GM23338 (cell line): ENCODE measurements at regions not wholly inside any gene's neighbourhood (a gene's known extent, or its start where the extent isn't known, plus 50 kb on each side); places are given as distances from the start of the nearest gene placed in this dataset.

ENCODE experiments used
- ATAC-seq: fragments of 200-7000 bp; cut with Tn5 transposase; 3 replicates; pipeline ENCODE4 v1.9.1; 2020
- DNase-seq: peaks from one replicate; pipeline ENCODE4 v3.0.0-alpha.2; 2015; ENCODE audit warnings: low spot score
- H2AFZ ChIP-seq: fragments of 200-600 bp; sonication (generic); 2 replicates; pipeline ENCODE4 v1.8.0; 2016; ENCODE audit warnings: antibody characterized with exemption, mild to moderate bottlenecking, moderate library complexity
- H3F3A ChIP-seq: fragments of 200-600 bp; sonication (generic); replicated peaks from 2 replicates; pipeline ENCODE4 v1.8.0; 2017; ENCODE audit warnings: antibody characterized with exemption, mixed run types, low read depth
- H3K27ac ChIP-seq: fragments of 200-600 bp; sonication (generic); 2 replicates; pipeline ENCODE4 v1.6.1; 2016; ENCODE audit warnings: low read depth
- H3K27me3 ChIP-seq: fragments of 200-600 bp; sonication (generic); 2 replicates; pipeline ENCODE4 v1.8.0; 2016; ENCODE audit warnings: mild to moderate bottlenecking, mixed run types, moderate library complexity; ENCODE audit not compliant: insufficient read depth
- H3K36me3 ChIP-seq: fragments of 200-600 bp; sonication (generic); 2 replicates; pipeline ENCODE4 v1.8.0; 2016; ENCODE audit warnings: mild to moderate bottlenecking; ENCODE audit not compliant: insufficient read depth
- H3K4me1 ChIP-seq: fragments of 200-600 bp; sonication (generic); 2 replicates; pipeline ENCODE4 v1.8.0; 2016; ENCODE audit warnings: mild to moderate bottlenecking, moderate library complexity; ENCODE audit not compliant: insufficient read depth
- H3K4me2 ChIP-seq: fragments of 200-600 bp; sonication (generic); 2 replicates; pipeline ENCODE4 v1.7.1; 2017; ENCODE audit warnings: mixed run types
- H3K4me3 ChIP-seq: fragments of 200-600 bp; sonication (generic); 2 replicates; pipeline ENCODE4 v1.6.1; 2016; ENCODE audit warnings: mixed run types
- H3K79me2 ChIP-seq: fragments of 200-600 bp; sonication (generic); replicated peaks from 2 replicates; pipeline ENCODE4 v1.8.0; 2017; ENCODE audit warnings: mild to moderate bottlenecking; ENCODE audit not compliant: insufficient read depth
- H3K9me2 ChIP-seq: fragments of 200-600 bp; sonication (generic); 2 replicates; pipeline ENCODE4 v1.8.0; 2017; ENCODE audit not compliant: insufficient read depth
- H4K20me1 ChIP-seq: fragments of 200-600 bp; sonication (generic); replicated peaks from 2 replicates; pipeline ENCODE4 v1.8.0; 2017; ENCODE audit warnings: mild to moderate bottlenecking; ENCODE audit not compliant: insufficient read depth
- H3K27ac Mint-ChIP-seq: 2 replicates; pipeline ENCODE4 v1.8.0; 2020; ENCODE audit warnings: inconsistent platforms, mild to moderate bottlenecking, moderate library complexity, mixed read lengths
- H3K27me3 Mint-ChIP-seq: 3 replicates; pipeline ENCODE4 v1.8.0; 2022; ENCODE audit warnings: low read depth, mild to moderate bottlenecking, moderate library complexity, mixed read lengths, inconsistent platforms; ENCODE audit not compliant: insufficient read depth, poor library complexity
- H3K36me3 Mint-ChIP-seq: 3 replicates; pipeline ENCODE4 v1.8.0; 2021; ENCODE audit warnings: low read depth, mild to moderate bottlenecking, inconsistent platforms, moderate library complexity, mixed read lengths
- H3K4me1 Mint-ChIP-seq: 3 replicates; pipeline ENCODE4 v1.8.0; 2020; ENCODE audit warnings: mild to moderate bottlenecking, inconsistent platforms, mixed read lengths
- H3K4me3 Mint-ChIP-seq: 3 replicates; pipeline ENCODE4 v1.8.0; 2021; ENCODE audit warnings: moderate library complexity, mild to moderate bottlenecking, inconsistent platforms, mixed read lengths
- H3K9me3 Mint-ChIP-seq: 3 replicates; pipeline ENCODE4 v1.8.0; 2020; ENCODE audit warnings: moderate library complexity, mild to moderate bottlenecking, inconsistent platforms, mixed read lengths
- TF ChIP-seq, protein P1 (sequence below): fragments of 250-450 bp; sonication (Bioruptor Pico); IDR thresholded peaks from 2 replicates; pipeline ENCODE4 v1.5.0; 2020; ENCODE audit warnings: mild to moderate bottlenecking, moderate library complexity
- TF ChIP-seq, protein P2 (sequence below), 2 experiments: fragments of 200-600 bp in 1 of 2; sonication (generic) in 1 of 2; conservative IDR thresholded peaks; 2 replicates each; pipeline versions ENCODE4 v1.5.1 to v1.6.1; 2016 to 2017; ENCODE audit warnings: antibody characterized with exemption in 2 of 2, low read depth in 2 of 2, mild to moderate bottlenecking in 2 of 2, moderate library complexity in 1 of 2

DNA sequence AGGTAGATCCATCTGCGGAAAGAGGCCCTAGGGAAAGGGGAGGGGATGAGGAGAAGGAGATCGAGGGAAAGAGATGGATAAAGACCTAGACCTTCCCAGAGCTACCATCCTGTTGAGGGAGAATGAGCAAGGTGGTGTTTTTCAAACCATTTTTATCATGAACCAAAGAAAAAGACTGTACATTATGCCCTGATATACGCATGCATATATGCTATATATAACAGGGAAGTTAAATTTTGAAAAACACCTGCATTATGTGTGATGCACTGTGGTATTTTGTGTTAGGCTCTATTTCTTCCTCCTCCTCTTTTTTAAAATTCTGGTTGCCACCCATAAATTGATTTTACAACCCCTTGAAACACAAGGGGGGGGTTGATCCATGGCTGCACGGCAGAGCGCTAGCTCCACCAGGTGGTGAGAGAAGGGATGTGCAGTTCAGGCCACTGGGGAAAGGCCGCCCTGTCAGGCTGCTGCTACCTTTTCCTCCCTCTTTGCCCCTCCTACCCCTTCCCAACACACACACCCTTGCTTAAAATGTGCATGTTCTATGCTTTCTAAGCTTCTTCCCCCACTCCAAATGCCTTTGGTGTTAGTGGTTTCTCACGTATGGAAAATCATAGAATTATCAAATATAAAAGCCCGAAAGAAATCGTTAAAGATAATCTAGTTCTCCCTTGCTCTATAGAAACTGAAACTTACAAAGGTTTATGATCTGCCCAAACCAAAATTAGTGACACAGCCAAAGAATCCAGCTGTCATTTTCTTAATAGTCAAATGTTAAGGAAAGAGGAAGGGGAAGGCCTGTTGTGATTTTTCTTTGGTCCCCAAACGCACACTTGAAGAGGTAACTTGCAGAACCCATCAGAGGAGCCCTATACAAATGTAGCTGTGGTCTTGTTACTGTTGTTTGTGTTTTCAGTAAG lies 262.0 kb upstream of the UMPS start:
- Histone ChIP-seq H3K27ac (no peak overlapping the region), H3K4me2 (no peak overlapping the region), H3K36me3 (no peaks in the 10 kb centered on the region), H3F3A (no peaks in the 10 kb centered on the region), H3K79me2 (no peaks in the 10 kb centered on the region), H3K4me1 (no peaks in the 10 kb centered on the region), H2AFZ (no peak overlapping the region), H3K9me2 (no peaks in the 10 kb centered on the region), H4K20me1 (no peaks in the 10 kb centered on the region), H3K27me3 (no peaks in the 10 kb centered on the region), H3K4me3 (no peak overlapping the region)
- Mint-ChIP-seq H3K27ac (no peak overlapping the region), H3K4me3 (no peak overlapping the region), H3K4me1 (no peaks in the 10 kb centered on the region; the same call in 2 of the 3 replicates), H3K9me3 (no peaks in the 10 kb centered on the region), H3K36me3 (no peaks in the 10 kb centered on the region), H3K27me3 (peaks cover 3% of the 10 kb centered on the region)
- TF ChIP-seq, protein P1, sequence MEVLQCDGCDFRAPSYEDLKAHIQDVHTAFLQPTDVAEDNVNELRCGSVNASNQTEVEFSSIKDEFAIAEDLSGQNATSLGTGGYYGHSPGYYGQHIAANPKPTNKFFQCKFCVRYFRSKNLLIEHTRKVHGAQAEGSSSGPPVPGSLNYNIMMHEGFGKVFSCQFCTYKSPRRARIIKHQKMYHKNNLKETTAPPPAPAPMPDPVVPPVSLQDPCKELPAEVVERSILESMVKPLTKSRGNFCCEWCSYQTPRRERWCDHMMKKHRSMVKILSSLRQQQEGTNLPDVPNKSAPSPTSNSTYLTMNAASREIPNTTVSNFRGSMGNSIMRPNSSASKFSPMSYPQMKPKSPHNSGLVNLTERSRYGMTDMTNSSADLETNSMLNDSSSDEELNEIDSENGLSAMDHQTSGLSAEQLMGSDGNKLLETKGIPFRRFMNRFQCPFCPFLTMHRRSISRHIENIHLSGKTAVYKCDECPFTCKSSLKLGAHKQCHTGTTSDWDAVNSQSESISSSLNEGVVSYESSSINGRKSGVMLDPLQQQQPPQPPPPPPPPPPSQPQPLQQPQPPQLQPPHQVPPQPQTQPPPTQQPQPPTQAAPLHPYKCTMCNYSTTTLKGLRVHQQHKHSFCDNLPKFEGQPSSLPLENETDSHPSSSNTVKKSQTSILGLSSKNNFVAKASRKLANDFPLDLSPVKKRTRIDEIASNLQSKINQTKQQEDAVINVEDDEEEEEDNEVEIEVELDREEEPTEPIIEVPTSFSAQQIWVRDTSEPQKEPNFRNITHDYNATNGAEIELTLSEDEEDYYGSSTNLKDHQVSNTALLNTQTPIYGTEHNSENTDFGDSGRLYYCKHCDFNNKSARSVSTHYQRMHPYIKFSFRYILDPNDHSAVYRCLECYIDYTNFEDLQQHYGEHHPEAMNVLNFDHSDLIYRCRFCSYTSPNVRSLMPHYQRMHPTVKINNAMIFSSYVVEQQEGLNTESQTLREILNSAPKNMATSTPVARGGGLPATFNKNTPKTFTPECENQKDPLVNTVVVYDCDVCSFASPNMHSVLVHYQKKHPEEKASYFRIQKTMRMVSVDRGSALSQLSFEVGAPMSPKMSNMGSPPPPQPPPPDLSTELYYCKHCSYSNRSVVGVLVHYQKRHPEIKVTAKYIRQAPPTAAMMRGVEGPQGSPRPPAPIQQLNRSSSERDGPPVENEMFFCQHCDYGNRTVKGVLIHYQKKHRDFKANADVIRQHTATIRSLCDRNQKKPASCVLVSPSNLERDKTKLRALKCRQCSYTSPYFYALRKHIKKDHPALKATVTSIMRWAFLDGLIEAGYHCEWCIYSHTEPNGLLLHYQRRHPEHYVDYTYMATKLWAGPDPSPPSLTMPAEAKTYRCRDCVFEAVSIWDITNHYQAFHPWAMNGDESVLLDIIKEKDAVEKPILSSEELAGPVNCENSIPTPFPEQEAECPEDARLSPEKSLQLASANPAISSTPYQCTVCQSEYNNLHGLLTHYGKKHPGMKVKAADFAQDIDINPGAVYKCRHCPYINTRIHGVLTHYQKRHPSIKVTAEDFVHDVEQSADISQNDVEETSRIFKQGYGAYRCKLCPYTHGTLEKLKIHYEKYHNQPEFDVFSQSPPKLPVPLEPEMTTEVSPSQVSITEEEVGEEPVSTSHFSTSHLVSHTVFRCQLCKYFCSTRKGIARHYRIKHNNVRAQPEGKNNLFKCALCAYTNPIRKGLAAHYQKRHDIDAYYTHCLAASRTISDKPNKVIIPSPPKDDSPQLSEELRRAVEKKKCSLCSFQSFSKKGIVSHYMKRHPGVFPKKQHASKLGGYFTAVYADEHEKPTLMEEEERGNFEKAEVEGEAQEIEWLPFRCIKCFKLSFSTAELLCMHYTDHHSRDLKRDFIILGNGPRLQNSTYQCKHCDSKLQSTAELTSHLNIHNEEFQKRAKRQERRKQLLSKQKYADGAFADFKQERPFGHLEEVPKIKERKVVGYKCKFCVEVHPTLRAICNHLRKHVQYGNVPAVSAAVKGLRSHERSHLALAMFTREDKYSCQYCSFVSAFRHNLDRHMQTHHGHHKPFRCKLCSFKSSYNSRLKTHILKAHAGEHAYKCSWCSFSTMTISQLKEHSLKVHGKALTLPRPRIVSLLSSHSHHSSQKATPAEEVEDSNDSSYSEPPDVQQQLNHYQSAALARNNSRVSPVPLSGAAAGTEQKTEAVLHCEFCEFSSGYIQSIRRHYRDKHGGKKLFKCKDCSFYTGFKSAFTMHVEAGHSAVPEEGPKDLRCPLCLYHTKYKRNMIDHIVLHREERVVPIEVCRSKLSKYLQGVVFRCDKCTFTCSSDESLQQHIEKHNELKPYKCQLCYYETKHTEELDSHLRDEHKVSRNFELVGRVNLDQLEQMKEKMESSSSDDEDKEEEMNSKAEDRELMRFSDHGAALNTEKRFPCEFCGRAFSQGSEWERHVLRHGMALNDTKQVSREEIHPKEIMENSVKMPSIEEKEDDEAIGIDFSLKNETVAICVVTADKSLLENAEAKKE = no peak
- TF ChIP-seq, protein P2, sequence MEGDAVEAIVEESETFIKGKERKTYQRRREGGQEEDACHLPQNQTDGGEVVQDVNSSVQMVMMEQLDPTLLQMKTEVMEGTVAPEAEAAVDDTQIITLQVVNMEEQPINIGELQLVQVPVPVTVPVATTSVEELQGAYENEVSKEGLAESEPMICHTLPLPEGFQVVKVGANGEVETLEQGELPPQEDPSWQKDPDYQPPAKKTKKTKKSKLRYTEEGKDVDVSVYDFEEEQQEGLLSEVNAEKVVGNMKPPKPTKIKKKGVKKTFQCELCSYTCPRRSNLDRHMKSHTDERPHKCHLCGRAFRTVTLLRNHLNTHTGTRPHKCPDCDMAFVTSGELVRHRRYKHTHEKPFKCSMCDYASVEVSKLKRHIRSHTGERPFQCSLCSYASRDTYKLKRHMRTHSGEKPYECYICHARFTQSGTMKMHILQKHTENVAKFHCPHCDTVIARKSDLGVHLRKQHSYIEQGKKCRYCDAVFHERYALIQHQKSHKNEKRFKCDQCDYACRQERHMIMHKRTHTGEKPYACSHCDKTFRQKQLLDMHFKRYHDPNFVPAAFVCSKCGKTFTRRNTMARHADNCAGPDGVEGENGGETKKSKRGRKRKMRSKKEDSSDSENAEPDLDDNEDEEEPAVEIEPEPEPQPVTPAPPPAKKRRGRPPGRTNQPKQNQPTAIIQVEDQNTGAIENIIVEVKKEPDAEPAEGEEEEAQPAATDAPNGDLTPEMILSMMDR (conservative IDR thresholded peaks at IDR 0.05; ENCODE audit: low read depth in 2 of 2) = peak; percentile 98
- peak; percentile 98 for ATAC-seq
- peak; percentile 76 for DNase-seq
